ENCODE measurements at regions not wholly inside any gene's neighbourhood (a gene's known extent, or its start where the extent isn't known, plus 50 kb on each side); places are given as distances from the start of the nearest gene placed in this dataset.

DNA sequence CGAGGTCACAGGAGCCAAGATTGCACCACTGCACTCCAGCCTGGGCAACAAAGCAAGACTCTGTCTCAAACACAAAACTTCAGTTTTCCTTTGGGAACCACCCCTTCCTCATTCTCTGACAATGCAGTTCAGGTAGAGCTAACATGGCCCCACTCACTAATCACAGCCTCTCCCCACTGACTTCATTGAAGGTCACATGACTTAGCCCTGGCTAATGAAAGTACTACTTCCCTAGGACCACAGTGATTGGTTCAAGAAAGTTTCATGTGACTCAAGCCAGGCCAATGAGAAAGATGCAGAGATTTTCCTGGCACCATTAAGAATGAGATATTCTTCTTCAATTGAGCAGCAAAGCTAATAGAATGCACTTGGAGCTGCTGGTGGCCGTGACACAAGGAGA, 67.2 kb upstream of the GPBP1 start:
- no peak for TF ChIP-seq EGR1 (IDR thresholded peaks at IDR 0.05; ENCODE audit: low read depth)
- TF ChIP-seq EZH2phosphoT487 (IDR thresholded peaks at IDR 0.05; ENCODE audit: borderline replicate concordance) = no peak
- TF ChIP-seq EZH2 (IDR thresholded peaks at IDR 0.05) = no peak
- TF ChIP-seq, protein P1, sequence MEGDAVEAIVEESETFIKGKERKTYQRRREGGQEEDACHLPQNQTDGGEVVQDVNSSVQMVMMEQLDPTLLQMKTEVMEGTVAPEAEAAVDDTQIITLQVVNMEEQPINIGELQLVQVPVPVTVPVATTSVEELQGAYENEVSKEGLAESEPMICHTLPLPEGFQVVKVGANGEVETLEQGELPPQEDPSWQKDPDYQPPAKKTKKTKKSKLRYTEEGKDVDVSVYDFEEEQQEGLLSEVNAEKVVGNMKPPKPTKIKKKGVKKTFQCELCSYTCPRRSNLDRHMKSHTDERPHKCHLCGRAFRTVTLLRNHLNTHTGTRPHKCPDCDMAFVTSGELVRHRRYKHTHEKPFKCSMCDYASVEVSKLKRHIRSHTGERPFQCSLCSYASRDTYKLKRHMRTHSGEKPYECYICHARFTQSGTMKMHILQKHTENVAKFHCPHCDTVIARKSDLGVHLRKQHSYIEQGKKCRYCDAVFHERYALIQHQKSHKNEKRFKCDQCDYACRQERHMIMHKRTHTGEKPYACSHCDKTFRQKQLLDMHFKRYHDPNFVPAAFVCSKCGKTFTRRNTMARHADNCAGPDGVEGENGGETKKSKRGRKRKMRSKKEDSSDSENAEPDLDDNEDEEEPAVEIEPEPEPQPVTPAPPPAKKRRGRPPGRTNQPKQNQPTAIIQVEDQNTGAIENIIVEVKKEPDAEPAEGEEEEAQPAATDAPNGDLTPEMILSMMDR (IDR thresholded peaks at IDR 0.05 in 2 of 3, conservative IDR thresholded peaks at IDR 0.05 in 1 of 3; ENCODE audit: borderline replicate concordance in 1 of 3, insufficient read depth in 1 of 3, low read depth in 2 of 3, low read length in 2 of 3) = no peak
- TF ChIP-seq, protein P2, sequence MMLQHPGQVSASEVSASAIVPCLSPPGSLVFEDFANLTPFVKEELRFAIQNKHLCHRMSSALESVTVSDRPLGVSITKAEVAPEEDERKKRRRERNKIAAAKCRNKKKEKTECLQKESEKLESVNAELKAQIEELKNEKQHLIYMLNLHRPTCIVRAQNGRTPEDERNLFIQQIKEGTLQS (IDR thresholded peaks at IDR 0.05) = no peak
- TF ChIP-seq TCF7L2 (IDR thresholded peaks at IDR 0.05; ENCODE audit: borderline replicate concordance, extremely low read depth, insufficient read depth, insufficient read length) = no peak
- no peak for TF ChIP-seq CEBPB (IDR thresholded peaks at IDR 0.05; ENCODE audit: low read depth)
- TF ChIP-seq ELF1 (IDR thresholded peaks at IDR 0.05; ENCODE audit: borderline replicate concordance, low read depth) = no peak
- TF ChIP-seq RAD21 (IDR thresholded peaks at IDR 0.05; ENCODE audit: low read depth) = no peak
- TF ChIP-seq POLR2A (IDR thresholded peaks at IDR 0.05; ENCODE audit: borderline replicate concordance, extremely low read depth, insufficient read depth, insufficient read length) = no peak
- no peak for TF ChIP-seq ZNF274 (IDR thresholded peaks at IDR 0.05; ENCODE audit: low read depth, low read length)
- TF ChIP-seq, protein P3, sequence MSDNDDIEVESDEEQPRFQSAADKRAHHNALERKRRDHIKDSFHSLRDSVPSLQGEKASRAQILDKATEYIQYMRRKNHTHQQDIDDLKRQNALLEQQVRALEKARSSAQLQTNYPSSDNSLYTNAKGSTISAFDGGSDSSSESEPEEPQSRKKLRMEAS (IDR thresholded peaks at IDR 0.05) = no peak
- BruUV-seq (replicated peaks) = no TSS peak
- H3K4me2 ChIP-seq (ENCODE audit: low read length) = no peak overlapping the region
- POLR2A ChIA-PET = no interaction called here
- H2AFZ ChIP-seq (ENCODE audit: low read depth, low read length, poor library complexity, severe bottlenecking) = no peak overlapping the region
- no peak overlapping the region for H3K9ac ChIP-seq (ENCODE audit: low read length)
- H3K4me3 ChIP-seq (replicated peaks in 1 of 2; ENCODE audit: low read depth in 1 of 2, low read length in 2 of 2) = no peak overlapping the region
- no peaks in the 10 kb centered on the region for H3K36me3 ChIP-seq (ENCODE audit: control insufficient read depth in 1 of 2, insufficient read depth in 2 of 2, low read length in 2 of 2)
- RAD21 ChIA-PET (ENCODE audit: low non-redundant PET in 1 of 2, low total read pairs in 2 of 2, uncharacterized antibody in 2 of 2, unreplicated experiment in 2 of 2) = no interaction called here
- H3K27ac ChIP-seq (ENCODE audit: low read depth, low read length) = no peak overlapping the region
- H3K9me2 ChIP-seq (ENCODE audit: insufficient read depth) = no peaks in the 10 kb centered on the region
- CTCF ChIA-PET = interaction anchor here (0.9 kb wide), 1 partner anchor 11 kb away, joined by 3 read pairs; no protein-coding TSS in a partner anchor
- H3K4me1 ChIP-seq (ENCODE audit: control insufficient read depth in 1 of 2, insufficient read depth in 2 of 2, low read length in 2 of 2) = no peaks in the 10 kb centered on the region
- intact Hi-C loops (cut with micrococcal nuclease) = no loop called here
- DNase-seq (ENCODE audit: low read depth, low spot score) (no peak), ATAC-seq (no peak)
- H3K79me2 ChIP-seq (ENCODE audit: insufficient read depth, low read length) = no peaks in the 10 kb centered on the region
- H3K27me3 ChIP-seq (ENCODE audit: insufficient read depth, low read length) = no peaks in the 10 kb centered on the region
- no peaks in the 10 kb centered on the region for H4K20me1 ChIP-seq (ENCODE audit: insufficient read depth)
- H3K9me3 ChIP-seq (ENCODE audit: control insufficient read depth in 1 of 2, insufficient read depth in 1 of 2, low read depth in 1 of 2, low read length in 2 of 2) = no peaks in the 10 kb centered on the region

Data from HCT116 (cell line).